ENCODE measurements at regions not wholly inside any gene's neighbourhood (a gene's known extent, or its start where the extent isn't known, plus 50 kb on each side); places are given as distances from the start of the nearest gene placed in this dataset.

DNA sequence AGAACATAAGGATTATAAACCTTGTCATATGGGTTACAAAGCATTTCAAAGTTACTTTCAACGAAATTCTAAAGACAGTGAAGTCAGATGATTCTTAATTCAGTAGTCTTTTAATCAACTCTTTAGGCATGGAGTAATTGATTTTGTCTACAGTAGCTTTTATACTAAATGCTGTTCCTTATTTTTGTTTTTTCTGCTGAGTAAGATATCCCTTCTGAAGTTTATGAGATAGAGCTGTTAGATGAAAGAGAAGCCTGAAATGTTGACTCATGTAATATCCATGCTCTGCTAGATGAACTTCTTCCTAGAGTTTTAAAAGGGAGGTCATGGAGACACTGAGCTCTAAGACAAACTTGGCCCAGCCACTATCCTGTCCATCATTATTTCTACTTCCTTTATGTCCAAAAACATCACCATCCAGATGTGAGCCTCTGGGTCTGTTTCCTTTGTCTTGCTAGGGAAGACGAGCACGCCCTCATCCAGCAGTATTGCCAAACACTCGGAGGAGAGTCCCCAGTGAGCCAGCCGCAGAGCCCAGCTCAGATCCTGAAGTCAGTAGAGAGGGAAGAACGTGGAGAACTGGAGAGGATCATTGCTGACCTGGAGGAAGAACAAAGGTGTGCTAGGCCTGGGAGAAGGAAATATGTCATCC is 550.3 kb downstream of the UTRN start:
- Histone ChIP-seq H3K4me3 (ENCODE audit: low read depth, low read length) (no peak overlapping the region), H3K27ac (no peak overlapping the region), H3K36me3 (replicated peaks) (peaks cover 5% of the 10 kb centered on the region), H3K27me3 (replicated peaks) (no peaks in the 10 kb centered on the region)
- DNase-seq = no peak
- in situ Hi-C loops (cut with HindIII; ENCODE audit: low pct_ligation_motif_present, low sequenced_read_pairs) = no loop called here
- TF ChIP-seq, protein P1, sequence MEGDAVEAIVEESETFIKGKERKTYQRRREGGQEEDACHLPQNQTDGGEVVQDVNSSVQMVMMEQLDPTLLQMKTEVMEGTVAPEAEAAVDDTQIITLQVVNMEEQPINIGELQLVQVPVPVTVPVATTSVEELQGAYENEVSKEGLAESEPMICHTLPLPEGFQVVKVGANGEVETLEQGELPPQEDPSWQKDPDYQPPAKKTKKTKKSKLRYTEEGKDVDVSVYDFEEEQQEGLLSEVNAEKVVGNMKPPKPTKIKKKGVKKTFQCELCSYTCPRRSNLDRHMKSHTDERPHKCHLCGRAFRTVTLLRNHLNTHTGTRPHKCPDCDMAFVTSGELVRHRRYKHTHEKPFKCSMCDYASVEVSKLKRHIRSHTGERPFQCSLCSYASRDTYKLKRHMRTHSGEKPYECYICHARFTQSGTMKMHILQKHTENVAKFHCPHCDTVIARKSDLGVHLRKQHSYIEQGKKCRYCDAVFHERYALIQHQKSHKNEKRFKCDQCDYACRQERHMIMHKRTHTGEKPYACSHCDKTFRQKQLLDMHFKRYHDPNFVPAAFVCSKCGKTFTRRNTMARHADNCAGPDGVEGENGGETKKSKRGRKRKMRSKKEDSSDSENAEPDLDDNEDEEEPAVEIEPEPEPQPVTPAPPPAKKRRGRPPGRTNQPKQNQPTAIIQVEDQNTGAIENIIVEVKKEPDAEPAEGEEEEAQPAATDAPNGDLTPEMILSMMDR (IDR thresholded peaks at IDR 0.05; ENCODE audit: low read depth, low read length, missing control alignments) = no peak

DNA sequence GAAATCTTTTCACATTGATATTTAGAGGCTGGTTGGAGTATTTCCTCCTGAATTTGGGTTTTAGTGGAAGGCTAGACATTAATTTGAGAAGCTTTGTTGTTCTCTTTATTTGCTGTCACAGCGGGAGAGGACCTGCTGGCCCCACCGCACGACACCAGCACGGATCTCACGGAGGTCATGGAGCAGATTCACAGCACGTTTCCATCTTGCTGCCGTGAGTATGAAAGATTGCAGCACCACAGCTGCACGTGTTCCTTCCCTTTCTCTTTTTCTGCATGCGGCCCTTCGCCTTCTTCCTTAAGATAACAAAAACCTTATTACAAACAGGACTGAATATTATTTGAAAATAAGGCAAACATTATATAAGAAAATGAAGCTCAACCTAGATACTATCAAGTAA is 555.5 kb downstream of the UTRN start:
- in situ Hi-C loops (cut with HindIII; ENCODE audit: low pct_ligation_motif_present, low sequenced_read_pairs) = no loop called here

DNA sequence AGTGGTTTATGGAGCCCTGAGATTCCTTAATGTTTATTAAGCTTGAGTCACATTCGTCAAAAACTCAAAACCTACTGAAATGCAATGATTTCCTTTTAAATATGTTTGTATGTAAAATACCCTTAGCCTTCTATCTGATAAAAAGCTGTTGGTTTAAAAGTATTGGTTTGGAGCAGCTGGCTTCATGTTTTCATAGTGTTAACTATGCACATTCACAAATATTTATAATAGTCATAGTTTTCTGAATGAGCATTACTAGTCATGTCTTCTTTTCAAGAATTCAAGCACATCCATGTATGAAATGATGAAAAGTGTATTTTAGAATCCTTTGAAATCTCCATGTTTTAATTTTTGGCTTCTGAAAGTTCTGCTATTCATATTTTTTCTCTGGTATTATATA is 558.6 kb downstream of the UTRN start:
- H3K4me3 ChIP-seq (ENCODE audit: low read depth, low read length) = no peak overlapping the region
- in situ Hi-C loops (cut with HindIII; ENCODE audit: low pct_ligation_motif_present, low sequenced_read_pairs) = no loop called here
- TF ChIP-seq, protein P1 (IDR thresholded peaks at IDR 0.05; ENCODE audit: low read depth, low read length, missing control alignments) = no peak
- H3K36me3 ChIP-seq (replicated peaks) = no peaks in the 10 kb centered on the region
- no peak overlapping the region for H3K27ac ChIP-seq
- DNase-seq = no peak
- no peaks in the 10 kb centered on the region for H3K27me3 ChIP-seq (replicated peaks)

More for the DNA sequence above, 555.5 kb downstream of the UTRN start:
- Histone ChIP-seq H3K27ac (no peak overlapping the region), H3K4me3 (ENCODE audit: low read depth, low read length) (no peak overlapping the region), H3K36me3 (replicated peaks) (peaks cover 5% of the 10 kb centered on the region), H3K27me3 (replicated peaks) (no peaks in the 10 kb centered on the region)
- TF ChIP-seq, protein P1 (IDR thresholded peaks at IDR 0.05; ENCODE audit: low read depth, low read length, missing control alignments) = no peak
- no peak for DNase-seq

DNA sequence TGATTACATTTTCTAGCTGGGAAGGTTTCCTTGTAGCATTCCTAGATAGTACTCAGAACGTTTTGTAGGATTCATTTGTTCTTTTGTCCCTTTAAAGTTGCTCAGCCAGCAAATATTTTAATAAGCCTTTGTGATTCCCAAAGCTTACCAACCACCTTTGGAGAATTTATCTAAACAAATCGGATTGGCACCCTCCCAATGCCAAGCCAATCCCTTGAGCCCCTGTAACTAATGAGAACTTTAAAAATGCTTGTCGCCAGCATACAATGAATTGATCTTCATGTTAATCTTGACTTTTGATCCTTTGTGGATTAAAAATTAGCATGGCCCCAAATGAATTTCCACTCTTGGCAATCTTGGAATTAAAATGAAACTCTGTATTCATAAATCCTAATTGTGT is 559.5 kb downstream of the UTRN start:
- no peak overlapping the region for H3K4me3 ChIP-seq (ENCODE audit: low read depth, low read length)
- no peaks in the 10 kb centered on the region for H3K27me3 ChIP-seq (replicated peaks)
- no peak overlapping the region for H3K27ac ChIP-seq
- DNase-seq = no peak
- in situ Hi-C loops (cut with HindIII; ENCODE audit: low pct_ligation_motif_present, low sequenced_read_pairs) = no loop called here
- TF ChIP-seq, protein P1 (IDR thresholded peaks at IDR 0.05; ENCODE audit: low read depth, low read length, missing control alignments) = no peak
- H3K36me3 ChIP-seq (replicated peaks) = no peaks in the 10 kb centered on the region

DNA sequence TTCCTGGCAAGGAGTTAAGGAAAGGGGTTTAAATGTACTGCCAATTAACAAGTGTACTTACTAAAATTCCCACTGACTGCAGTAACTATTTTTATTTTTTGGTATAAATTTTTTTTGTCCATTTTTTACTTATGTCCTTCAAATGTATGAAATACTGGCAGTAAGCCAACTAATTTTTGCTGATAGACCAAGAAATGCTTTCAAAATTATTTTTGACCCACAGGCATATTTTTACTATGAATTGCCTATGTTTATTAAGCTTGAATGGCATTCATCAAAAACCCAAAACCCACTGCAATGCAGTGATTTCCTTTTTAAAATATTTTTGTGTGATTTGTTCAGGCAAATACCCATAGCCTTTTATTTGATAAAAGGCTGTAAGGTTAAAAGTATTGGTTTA is 560.1 kb downstream of the UTRN start:
- H3K36me3 ChIP-seq (replicated peaks) = no peaks in the 10 kb centered on the region
- DNase-seq = no peak
- in situ Hi-C loops (cut with HindIII; ENCODE audit: low pct_ligation_motif_present, low sequenced_read_pairs) = no loop called here

More for the DNA sequence above, 560.1 kb downstream of the UTRN start:
- Histone ChIP-seq H3K27ac (no peak overlapping the region), H3K27me3 (replicated peaks) (no peaks in the 10 kb centered on the region), H3K4me3 (ENCODE audit: low read depth, low read length) (no peak overlapping the region)
- TF ChIP-seq, protein P1 (IDR thresholded peaks at IDR 0.05; ENCODE audit: low read depth, low read length, missing control alignments) = no peak

Data from brain microvascular endothelial cell (primary cell).